MM.1S (cell line): ENCODE measurements at regions not wholly inside any gene's neighbourhood (a gene's known extent, or its start where the extent isn't known, plus 50 kb on each side); places are given as distances from the start of the nearest gene placed in this dataset.

Experiments
- EZH2 ChIP-seq: fragments of 300-600 bp; sonication (generic); optimal IDR thresholded peaks from 2 replicates; pipeline ENCODE3; 2017; ENCODE audit warnings: low read depth, mild to moderate bottlenecking, antibody characterized with exemption, low read length, mixed read lengths
- EZH2phosphoT487 ChIP-seq: fragments of 300-600 bp; sonication (generic); IDR thresholded peaks from 2 replicates; pipeline ENCODE4 v1.6.1; 2018; ENCODE audit warnings: antibody characterized with exemption, low read length
- TF ChIP-seq, protein P1 (sequence below): fragments of 300-600 bp; sonication (generic); IDR thresholded peaks from 2 replicates; pipeline ENCODE4 v1.5.1; 2016; ENCODE audit warnings: antibody characterized with exemption, low read length, mixed read lengths

DNA sequence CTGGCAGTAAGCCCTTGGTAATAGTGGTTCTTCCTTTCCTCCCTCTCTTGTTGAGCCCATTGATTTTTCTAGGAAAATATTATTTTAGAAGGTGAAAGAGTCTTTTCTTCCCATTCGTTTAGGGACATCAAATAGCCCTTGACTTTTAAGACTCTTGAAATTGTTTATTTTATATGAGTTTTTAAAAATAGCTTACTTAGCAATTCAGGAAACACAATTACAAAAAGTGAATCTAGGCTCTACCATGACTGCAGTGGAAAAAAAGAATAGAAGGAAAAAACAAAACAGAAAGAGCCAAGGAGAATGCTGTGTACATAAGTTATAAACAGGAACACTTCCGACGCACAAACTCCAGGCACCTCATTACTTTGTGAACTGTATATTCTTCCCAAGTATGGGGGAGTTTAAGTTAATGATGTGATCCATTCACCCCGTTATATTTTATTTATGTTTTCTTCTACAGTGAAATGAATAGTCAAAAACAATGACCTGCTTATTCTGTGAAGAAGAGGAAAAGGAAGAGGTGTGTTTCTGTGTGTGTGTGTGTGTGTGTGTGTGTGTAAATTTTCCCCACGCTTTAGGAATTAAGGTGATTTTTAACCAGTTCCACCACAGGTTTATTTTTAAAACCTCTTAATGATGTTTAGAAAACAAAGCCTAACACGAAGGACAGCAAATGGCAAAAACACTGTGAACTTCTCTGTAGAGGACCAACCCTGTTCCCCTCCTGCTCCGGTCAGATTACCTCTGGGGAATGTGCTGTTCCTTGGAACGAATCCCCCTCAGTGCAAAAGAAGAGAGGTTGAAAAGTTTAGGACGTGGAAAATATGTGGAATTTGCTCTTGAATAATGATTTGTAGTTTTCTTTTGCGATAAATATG is 266.3 kb downstream of the KLF5 start:
- TF ChIP-seq EZH2 (no peak), EZH2phosphoT487 (no peak)
- TF ChIP-seq, protein P1, sequence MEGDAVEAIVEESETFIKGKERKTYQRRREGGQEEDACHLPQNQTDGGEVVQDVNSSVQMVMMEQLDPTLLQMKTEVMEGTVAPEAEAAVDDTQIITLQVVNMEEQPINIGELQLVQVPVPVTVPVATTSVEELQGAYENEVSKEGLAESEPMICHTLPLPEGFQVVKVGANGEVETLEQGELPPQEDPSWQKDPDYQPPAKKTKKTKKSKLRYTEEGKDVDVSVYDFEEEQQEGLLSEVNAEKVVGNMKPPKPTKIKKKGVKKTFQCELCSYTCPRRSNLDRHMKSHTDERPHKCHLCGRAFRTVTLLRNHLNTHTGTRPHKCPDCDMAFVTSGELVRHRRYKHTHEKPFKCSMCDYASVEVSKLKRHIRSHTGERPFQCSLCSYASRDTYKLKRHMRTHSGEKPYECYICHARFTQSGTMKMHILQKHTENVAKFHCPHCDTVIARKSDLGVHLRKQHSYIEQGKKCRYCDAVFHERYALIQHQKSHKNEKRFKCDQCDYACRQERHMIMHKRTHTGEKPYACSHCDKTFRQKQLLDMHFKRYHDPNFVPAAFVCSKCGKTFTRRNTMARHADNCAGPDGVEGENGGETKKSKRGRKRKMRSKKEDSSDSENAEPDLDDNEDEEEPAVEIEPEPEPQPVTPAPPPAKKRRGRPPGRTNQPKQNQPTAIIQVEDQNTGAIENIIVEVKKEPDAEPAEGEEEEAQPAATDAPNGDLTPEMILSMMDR = no peak
